Lower leg skin (tissue), 4 donors: ENCODE measurements at regions not wholly inside any gene's neighbourhood (a gene's known extent, or its start where the extent isn't known, plus 50 kb on each side); places are given as distances from the start of the nearest gene placed in this dataset.
"Not testable (repeated sequence)": the region's sequence is repeated elsewhere in the genome, so short reads cannot be mapped to it uniquely, and the experiment has no call there.

Source experiments
- DNase-seq, 2 donors: peaks; one replicate each; pipeline ENCODE4 v3.0.0-alpha.2; 2019; ENCODE audit warnings: low spot score in 2 of 2
- H3K4me3 ChIP-seq: fragments of 200-600 bp; sonication (generic); 2 replicates; pipeline ENCODE4 v1.5.1; 2017; ENCODE audit warnings: mild to moderate bottlenecking, low read depth; ENCODE audit not compliant: poor library complexity, severe bottlenecking
- POLR2A ChIP-seq, 2 donors: fragments of 450-650 bp; IDR thresholded peaks; one replicate each; pipeline ENCODE4 v1.6.1; 2016 to 2017; ENCODE audit warnings: antibody characterized with exemption in 2 of 2, mild to moderate bottlenecking in 1 of 2, moderate library complexity in 1 of 2
- WGBS, 2 donors: methylation state at CpG; one replicate each; pipeline ENCODE4 v1.1.5; 2018; 5-methylcytosine and 5-hydroxymethylcytosine counted together
- intact Hi-C: fragments of 100-400 bp; cut with DNase I; formaldehyde crosslinking; loops from one replicate; pipeline ENCODE4 v1.15.0; 2023; ENCODE audit warnings: low total_unique reads
- TF ChIP-seq, protein P1 (sequence below), 3 donors: fragments of 450-650 bp; IDR thresholded peaks; one replicate each; pipeline ENCODE4 v1.5.1; 2016; ENCODE audit warnings: antibody characterized with exemption in 3 of 3, mild to moderate bottlenecking in 3 of 3, moderate library complexity in 2 of 3

DNA sequence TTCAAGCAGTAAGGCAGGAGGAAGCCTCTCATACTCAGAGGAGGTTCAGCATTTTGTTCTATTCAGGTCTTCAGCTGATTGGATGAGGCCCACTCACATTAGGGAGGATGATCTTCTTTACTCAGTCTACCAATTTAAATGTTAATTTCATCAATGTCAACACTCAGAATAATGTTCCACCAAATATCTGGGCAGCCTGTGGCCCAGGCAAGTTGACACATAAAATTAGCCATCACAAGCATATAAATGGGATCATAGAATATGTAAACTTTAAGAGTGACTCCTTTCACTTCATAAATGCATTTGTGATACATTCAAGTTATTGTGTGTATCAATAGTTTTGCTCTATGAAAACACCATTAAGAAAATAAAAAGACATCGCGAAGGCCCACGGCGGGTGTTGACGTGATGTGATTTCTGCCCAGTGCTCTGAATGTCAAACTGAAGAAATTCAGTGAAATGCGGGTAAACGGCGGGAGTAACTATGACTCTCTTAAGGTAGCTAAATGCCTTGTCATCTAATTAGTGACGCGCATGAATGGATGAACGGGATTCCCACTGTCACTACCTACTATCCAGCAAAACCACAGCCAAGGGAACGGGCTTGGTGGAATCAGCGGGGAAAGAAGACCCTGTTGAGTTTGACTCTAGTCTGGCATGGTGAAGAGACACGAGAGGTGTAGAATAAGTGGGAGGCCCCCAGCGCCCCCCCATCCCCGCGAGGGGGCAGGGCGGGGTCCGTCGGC lies 536.1 kb upstream of the AUTS2 start:
- H3K4me3 ChIP-seq: no peak overlapping the region
- intact Hi-C loops: no loop called here
- TF ChIP-seq POLR2A (IDR thresholded peaks at IDR 0.05): no peak
- TF ChIP-seq, protein P1, sequence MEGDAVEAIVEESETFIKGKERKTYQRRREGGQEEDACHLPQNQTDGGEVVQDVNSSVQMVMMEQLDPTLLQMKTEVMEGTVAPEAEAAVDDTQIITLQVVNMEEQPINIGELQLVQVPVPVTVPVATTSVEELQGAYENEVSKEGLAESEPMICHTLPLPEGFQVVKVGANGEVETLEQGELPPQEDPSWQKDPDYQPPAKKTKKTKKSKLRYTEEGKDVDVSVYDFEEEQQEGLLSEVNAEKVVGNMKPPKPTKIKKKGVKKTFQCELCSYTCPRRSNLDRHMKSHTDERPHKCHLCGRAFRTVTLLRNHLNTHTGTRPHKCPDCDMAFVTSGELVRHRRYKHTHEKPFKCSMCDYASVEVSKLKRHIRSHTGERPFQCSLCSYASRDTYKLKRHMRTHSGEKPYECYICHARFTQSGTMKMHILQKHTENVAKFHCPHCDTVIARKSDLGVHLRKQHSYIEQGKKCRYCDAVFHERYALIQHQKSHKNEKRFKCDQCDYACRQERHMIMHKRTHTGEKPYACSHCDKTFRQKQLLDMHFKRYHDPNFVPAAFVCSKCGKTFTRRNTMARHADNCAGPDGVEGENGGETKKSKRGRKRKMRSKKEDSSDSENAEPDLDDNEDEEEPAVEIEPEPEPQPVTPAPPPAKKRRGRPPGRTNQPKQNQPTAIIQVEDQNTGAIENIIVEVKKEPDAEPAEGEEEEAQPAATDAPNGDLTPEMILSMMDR (IDR thresholded peaks at IDR 0.05): no peak
- WGBS, 2 donors: 90 to 96% methylated on average over 20 of the region's 20 CpGs
- DNase-seq: no peak

DNA sequence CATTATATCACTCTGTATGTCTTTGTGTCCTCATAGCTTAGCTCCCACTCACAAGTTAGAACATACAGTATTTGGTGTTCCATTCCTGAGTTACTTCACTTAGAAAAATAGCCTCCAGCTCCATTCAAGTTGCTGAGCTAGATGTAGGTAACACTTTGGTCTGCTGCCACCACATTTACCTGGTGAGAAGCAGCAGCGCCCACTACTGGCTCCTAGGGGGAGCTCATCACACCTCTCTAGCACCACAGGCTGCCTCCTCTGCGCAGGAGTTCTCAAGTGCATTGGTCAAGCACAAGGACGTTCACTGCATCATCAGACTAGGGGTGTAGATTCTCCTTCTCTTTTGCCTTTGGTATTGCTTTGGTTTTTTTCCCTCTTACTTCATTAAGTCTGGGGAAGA lies 530.9 kb upstream of the AUTS2 start:
- H3K4me3 ChIP-seq: no peak overlapping the region
- TF ChIP-seq POLR2A (IDR thresholded peaks at IDR 0.05): no peak
- TF ChIP-seq, protein P1 (IDR thresholded peaks at IDR 0.05): no peak
- intact Hi-C loops: no loop called here
- DNase-seq: no peak
- 23 to 43% methylated on average over 3 of the region's 3 CpGs for WGBS, 2 donors

DNA sequence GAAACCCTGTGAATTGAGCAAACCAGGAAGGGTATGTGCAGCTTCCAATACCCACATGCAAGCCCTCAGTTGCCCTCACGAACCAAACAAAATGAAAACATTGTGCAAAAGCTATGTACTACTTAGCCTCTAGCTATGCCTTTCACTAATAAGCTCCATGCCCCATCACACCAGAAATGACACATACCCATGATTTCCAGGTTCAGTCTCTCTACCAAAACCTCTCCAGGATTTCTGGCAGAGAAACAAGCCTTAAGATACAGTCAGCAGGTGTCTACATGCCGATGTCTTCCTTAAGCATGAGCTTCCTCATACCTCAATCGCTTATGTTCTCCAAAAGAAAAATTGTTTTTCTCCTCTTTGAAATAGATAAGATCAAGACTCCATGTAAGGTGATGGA lies 527.8 kb upstream of the AUTS2 start:
- H3K4me3 ChIP-seq: no peak overlapping the region
- no peak for TF ChIP-seq POLR2A (IDR thresholded peaks at IDR 0.05)
- TF ChIP-seq, protein P1 (IDR thresholded peaks at IDR 0.05): no peak
- DNase-seq: no peak
- 64 to 65% methylated on average over 3 of the region's 3 CpGs for WGBS, 2 donors
- intact Hi-C loops: no loop called here

DNA sequence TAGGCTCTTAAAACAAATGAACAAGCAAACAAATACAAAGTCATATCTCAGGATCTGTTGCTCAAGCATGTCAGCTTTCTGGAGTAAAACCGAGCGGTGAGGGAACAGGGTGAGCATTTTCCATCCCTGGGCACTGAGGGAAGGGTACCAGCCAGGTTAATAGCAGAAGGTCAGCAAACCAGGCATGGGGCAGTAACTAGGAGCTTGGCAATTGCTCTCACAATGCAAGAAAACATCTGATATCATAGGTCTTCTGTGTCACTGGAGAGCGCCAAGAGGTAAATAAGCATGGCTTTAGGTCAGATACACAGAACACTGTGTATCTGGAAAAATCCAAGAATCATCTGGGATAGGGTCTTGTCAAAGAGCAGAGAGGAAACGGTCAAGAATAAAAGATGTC lies 521.7 kb upstream of the AUTS2 start:
- no peak for DNase-seq
- no peak overlapping the region for H3K4me3 ChIP-seq
- intact Hi-C loops: no loop called here
- 88 to 92% methylated on average over 4 of the region's 4 CpGs for WGBS, 2 donors
- TF ChIP-seq, protein P1 (IDR thresholded peaks at IDR 0.05): no peak
- no peak for TF ChIP-seq POLR2A (IDR thresholded peaks at IDR 0.05)

DNA sequence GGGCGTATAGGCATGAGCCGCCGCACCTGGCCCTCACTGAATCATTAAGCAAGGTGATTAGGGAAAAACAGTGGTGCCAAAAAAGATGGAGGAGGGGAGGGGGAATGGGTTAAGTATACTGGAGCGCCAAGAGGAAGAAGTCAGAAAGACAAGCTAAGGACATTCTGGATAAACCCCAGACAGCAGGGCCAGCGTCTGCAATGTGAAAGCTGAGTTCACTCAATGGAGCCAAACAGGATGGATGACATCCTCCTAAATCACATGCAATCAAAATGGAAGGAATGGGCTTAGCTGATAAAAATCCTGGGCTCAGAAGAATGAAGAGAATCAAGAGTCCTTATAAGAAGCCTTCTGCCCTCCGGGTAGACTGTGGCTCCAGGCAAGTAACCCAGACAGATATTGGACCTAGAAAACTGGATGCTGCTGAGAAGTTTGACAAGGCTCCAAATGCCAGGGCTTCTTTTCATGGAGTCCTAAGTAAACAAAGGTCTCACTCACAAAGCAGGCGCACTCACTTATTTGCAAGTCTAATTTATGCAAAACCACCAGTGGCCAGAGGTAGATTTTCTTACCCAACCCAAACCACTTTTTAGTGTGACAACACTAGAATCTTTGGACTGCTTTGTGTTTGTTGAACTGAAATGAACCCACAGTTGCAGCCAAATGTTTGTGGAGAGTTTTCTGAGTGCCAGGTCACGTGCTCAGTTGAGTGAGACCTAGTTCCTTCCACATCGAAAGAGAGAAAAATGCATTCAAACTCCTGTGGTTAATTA lies 519.1 kb upstream of the AUTS2 start:
- no peak for TF ChIP-seq POLR2A (IDR thresholded peaks at IDR 0.05)
- TF ChIP-seq, protein P1 (IDR thresholded peaks at IDR 0.05): no peak
- no peak overlapping the region for H3K4me3 ChIP-seq
- 44 to 52% methylated on average over 9 of the region's 9 CpGs for WGBS, 2 donors
- peak in 1 of 2 donors; percentile 25 for DNase-seq
- intact Hi-C loops: no loop called here

DNA sequence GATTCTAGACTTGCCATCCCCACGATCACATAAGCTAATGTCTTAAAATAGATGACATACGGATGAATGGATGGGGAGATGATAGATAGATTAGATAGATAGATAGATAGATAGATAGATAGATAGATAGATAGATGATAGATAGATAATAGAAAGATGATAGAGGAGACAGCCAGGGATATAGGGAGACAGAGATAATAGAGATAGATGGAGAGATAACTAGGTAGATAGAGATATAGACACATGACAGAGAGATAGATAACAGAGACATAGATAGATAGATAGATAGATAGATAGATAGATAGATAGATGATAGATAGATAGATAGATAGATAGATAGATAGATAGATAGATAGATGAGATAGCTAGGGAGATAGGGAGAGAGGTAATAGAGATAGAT lies 511.0 kb upstream of the AUTS2 start:
- DNase-seq, H3K4me3 ChIP-seq, intact Hi-C loops: not testable (repeated sequence)
- WGBS, 2 donors: 83% methylated on average over 2 of the region's 2 CpGs
